ENCODE measurements at regions not wholly inside any gene's neighbourhood (a gene's known extent, or its start where the extent isn't known, plus 50 kb on each side); places are given as distances from the start of the nearest gene placed in this dataset.

DNA sequence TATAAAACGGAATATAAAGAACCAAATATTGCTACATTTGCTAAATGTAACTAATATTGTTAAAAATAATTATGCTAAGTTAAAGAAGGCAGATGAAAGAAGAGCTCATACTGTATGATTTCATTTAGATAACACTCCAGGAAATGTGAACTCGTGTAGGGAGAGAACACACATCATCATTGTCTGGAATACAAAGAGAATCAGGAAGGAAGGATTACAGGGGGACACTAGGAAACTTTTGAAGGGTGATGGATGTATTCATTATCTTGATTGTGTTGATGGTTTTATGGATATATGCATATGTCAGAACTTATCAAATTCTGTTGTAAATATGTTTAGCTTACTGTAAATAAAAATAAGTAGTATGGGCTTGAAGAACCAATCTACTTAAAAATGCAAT lies 104.1 kb upstream of the TRIB2 start:
- TF ChIP-seq, protein P1, sequence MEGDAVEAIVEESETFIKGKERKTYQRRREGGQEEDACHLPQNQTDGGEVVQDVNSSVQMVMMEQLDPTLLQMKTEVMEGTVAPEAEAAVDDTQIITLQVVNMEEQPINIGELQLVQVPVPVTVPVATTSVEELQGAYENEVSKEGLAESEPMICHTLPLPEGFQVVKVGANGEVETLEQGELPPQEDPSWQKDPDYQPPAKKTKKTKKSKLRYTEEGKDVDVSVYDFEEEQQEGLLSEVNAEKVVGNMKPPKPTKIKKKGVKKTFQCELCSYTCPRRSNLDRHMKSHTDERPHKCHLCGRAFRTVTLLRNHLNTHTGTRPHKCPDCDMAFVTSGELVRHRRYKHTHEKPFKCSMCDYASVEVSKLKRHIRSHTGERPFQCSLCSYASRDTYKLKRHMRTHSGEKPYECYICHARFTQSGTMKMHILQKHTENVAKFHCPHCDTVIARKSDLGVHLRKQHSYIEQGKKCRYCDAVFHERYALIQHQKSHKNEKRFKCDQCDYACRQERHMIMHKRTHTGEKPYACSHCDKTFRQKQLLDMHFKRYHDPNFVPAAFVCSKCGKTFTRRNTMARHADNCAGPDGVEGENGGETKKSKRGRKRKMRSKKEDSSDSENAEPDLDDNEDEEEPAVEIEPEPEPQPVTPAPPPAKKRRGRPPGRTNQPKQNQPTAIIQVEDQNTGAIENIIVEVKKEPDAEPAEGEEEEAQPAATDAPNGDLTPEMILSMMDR (IDR thresholded peaks at IDR 0.05), result no peak
- Mint-ChIP-seq H3K9me3 (no peaks in the 10 kb centered on the region), H3K27me3 (ENCODE audit: insufficient read depth) (no peaks in the 10 kb centered on the region), H3K36me3 (ENCODE audit: low read depth) (no peaks in the 10 kb centered on the region), H3K4me1 (ENCODE audit: low read depth) (peaks cover 6% of the 10 kb centered on the region), H3K4me3 (no peak overlapping the region), H3K27ac (no peak overlapping the region)
- no peak for DNase-seq

DNA sequence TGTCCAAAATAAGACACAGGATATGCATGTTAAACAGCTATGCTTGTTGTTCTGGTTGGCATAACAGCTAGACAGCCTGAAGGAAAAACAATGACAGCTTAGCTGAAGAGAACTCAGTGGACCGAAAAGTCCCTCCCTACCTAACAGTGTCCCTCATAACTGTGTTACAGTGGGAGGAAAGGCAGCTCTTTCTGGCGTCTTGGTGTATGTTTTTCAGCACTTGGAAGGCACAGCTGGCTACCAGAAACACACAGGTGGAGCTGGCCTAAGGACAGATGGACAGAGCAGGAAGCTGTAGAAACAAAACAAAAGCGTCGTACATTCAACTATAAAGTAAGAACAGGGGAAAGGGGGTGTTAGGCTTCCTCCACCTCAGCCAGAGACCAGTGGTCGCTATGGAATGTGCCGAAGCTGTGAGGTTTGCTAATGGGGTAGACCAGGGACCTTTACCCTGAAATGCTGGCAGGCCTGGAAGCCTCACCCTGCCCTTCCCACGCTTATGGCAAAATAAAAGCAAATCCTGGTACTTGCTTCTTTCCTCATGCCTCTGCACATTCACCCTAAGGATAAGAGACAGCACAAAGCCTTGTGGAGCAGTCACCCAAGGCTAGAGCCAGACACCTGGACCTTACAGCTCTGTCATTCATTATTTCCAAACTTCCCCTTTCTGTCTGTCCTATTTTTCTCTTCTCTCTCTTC lies 103.5 kb upstream of the TRIB2 start:
- H3K27ac Mint-ChIP-seq, result no peak overlapping the region
- no peak for DNase-seq
- H3K4me1 Mint-ChIP-seq (ENCODE audit: low read depth), result no peaks in the 10 kb centered on the region; the same call in 1 of the 2 replicates
- H3K9me3 Mint-ChIP-seq, result no peaks in the 10 kb centered on the region
- TF ChIP-seq, protein P1 (IDR thresholded peaks at IDR 0.05), result no peak
- no peak overlapping the region for H3K4me3 Mint-ChIP-seq
- H3K36me3 Mint-ChIP-seq (ENCODE audit: low read depth), result no peaks in the 10 kb centered on the region
- peaks cover 2% of the 10 kb centered on the region; the same call in 1 of the 2 replicates for H3K27me3 Mint-ChIP-seq (ENCODE audit: insufficient read depth)

- DNase-seq, result no peak
- H3K9me3 Mint-ChIP-seq, result no peaks in the 10 kb centered on the region
- H3K4me1 Mint-ChIP-seq (ENCODE audit: low read depth), result peaks cover 13% of the 10 kb centered on the region
- peaks cover 2% of the 10 kb centered on the region for H3K27me3 Mint-ChIP-seq (ENCODE audit: insufficient read depth)
- no peak overlapping the region for H3K27ac Mint-ChIP-seq
- no peaks in the 10 kb centered on the region for H3K36me3 Mint-ChIP-seq (ENCODE audit: low read depth)
- H3K4me3 Mint-ChIP-seq, result no peak overlapping the region
- TF ChIP-seq, protein P1 (IDR thresholded peaks at IDR 0.05), result no peak
Observed at GRCh38 chr2:12615509-12615908, 101.2 kb upstream of the TRIB2 start.

- no peak for DNase-seq
- Mint-ChIP-seq H3K27me3 (ENCODE audit: insufficient read depth) (peaks cover 2% of the 10 kb centered on the region), H3K27ac (no peak overlapping the region), H3K9me3 (no peaks in the 10 kb centered on the region), H3K4me3 (no peak overlapping the region), H3K36me3 (ENCODE audit: low read depth) (no peaks in the 10 kb centered on the region), H3K4me1 (ENCODE audit: low read depth) (peaks cover 15% of the 10 kb centered on the region)
- TF ChIP-seq, protein P1 (IDR thresholded peaks at IDR 0.05), result no peak
Observed at GRCh38 chr2:12616456-12617156, 100.1 kb upstream of the TRIB2 start.

DNA sequence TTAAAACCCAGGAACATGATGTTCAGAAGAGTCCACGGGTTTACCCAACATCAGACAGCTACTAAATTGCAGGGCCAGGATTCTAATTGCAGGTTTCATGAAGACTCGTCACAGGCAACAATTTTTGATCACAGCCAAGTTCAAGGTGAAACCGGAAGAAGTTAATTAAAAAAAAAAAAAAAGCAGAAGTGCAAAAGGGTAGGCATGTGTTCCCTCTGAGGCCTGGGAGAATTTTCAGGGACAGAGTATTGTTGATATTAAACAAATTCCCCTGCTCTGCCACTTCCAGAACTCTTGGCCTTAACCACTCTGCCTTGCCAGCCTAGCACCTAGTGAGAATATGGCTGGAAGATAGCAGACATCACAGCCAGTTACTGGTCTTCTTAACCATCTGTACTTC lies 99.4 kb upstream of the TRIB2 start:
- TF ChIP-seq, protein P1 (IDR thresholded peaks at IDR 0.05), result no peak
- peaks cover 2% of the 10 kb centered on the region for H3K27me3 Mint-ChIP-seq (ENCODE audit: insufficient read depth)
- no peaks in the 10 kb centered on the region for H3K36me3 Mint-ChIP-seq (ENCODE audit: low read depth)
- H3K4me1 Mint-ChIP-seq (ENCODE audit: low read depth), result peaks cover 15% of the 10 kb centered on the region
- no peak overlapping the region for H3K27ac Mint-ChIP-seq
- DNase-seq, result no peak
- H3K9me3 Mint-ChIP-seq, result no peaks in the 10 kb centered on the region
- H3K4me3 Mint-ChIP-seq, result no peak overlapping the region

Measured in HFFc6 (cell line).